ENCODE measurements at regions not wholly inside any gene's neighbourhood (a gene's known extent, or its start where the extent isn't known, plus 50 kb on each side); places are given as distances from the start of the nearest gene placed in this dataset.

GRCh38 chr6:12363651-12364381 lies 73.7 kb downstream of the EDN1 start:
- Histone ChIP-seq H3K9me3 (no peaks in the 10 kb centered on the region), H3K4me1 (no peaks in the 10 kb centered on the region), H3K27me3 (no peaks in the 10 kb centered on the region), H3K4me3 (no peak overlapping the region), H3K36me3 (no peaks in the 10 kb centered on the region), H3K9ac (ENCODE audit: low read depth in 2 of 2, low read length in 2 of 2) (peak overlapping the region in 1 of 2 donors; percentile 49), H3K27ac (peak overlapping the region; percentile 83)
- intact Hi-C loops (cut with DNase I): no loop called here
- TF ChIP-seq CTCF (IDR thresholded peaks at IDR 0.05): no peak
- peak; percentile 77 for DNase-seq

DNA sequence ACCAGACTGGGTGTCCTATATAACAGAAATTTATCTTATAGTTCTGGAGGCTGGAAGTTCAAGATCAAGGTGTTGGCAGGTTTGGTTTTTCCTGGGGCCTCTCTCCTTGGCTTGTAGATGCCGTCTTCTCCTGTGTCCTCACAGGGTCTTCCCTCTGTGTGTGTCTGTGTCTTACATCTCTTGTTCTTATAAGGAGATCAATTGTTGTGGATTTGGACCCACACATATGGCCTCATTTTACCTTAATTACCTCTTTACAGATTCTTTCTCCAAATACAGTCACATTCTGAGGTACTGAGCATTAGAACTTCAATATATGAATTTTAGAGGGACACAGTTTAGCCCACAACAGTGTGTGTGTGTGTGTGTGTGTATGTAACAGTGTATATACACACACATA lies 74.5 kb downstream of the EDN1 start:
- DNase-seq: no peak
- no peak for TF ChIP-seq CTCF (IDR thresholded peaks at IDR 0.05)
- intact Hi-C loops (cut with DNase I): no loop called here
- Histone ChIP-seq H3K4me1 (no peaks in the 10 kb centered on the region), H3K36me3 (no peaks in the 10 kb centered on the region), H3K9ac (ENCODE audit: low read depth in 2 of 2, low read length in 2 of 2) (no peak overlapping the region), H3K9me3 (no peaks in the 10 kb centered on the region), H3K27me3 (no peaks in the 10 kb centered on the region), H3K4me3 (no peak overlapping the region), H3K27ac (peak overlapping the region; percentile 83)

- H3K9ac ChIP-seq (ENCODE audit: low read depth in 2 of 2, low read length in 2 of 2): no peak overlapping the region
- no peaks in the 10 kb centered on the region for H3K4me1 ChIP-seq
- no peaks in the 10 kb centered on the region for H3K9me3 ChIP-seq
- intact Hi-C loops (cut with DNase I): no loop called here
- no peak for DNase-seq
- no peak overlapping the region for H3K4me3 ChIP-seq
- H3K27ac ChIP-seq: peak overlapping the region; percentile 18
- no peaks in the 10 kb centered on the region for H3K27me3 ChIP-seq
- TF ChIP-seq CTCF (IDR thresholded peaks at IDR 0.05): no peak
- H3K36me3 ChIP-seq: no peaks in the 10 kb centered on the region
Observed at GRCh38 chr6:12366731-12367130, 76.6 kb downstream of the EDN1 start.

- peak overlapping the region; percentile 18 for H3K27ac ChIP-seq
- H3K9ac ChIP-seq (ENCODE audit: low read depth in 2 of 2, low read length in 2 of 2): no peak overlapping the region
- no peak overlapping the region for H3K4me3 ChIP-seq
- TF ChIP-seq CTCF (IDR thresholded peaks at IDR 0.05): no peak
- intact Hi-C loops (cut with DNase I): no loop called here
- no peaks in the 10 kb centered on the region for H3K4me1 ChIP-seq
- H3K9me3 ChIP-seq: no peaks in the 10 kb centered on the region
- no peaks in the 10 kb centered on the region for H3K36me3 ChIP-seq
- peak; percentile 65 for DNase-seq
- H3K27me3 ChIP-seq: no peaks in the 10 kb centered on the region
Observed at GRCh38 chr6:12367412-12367811, 77.3 kb downstream of the EDN1 start.

DNA sequence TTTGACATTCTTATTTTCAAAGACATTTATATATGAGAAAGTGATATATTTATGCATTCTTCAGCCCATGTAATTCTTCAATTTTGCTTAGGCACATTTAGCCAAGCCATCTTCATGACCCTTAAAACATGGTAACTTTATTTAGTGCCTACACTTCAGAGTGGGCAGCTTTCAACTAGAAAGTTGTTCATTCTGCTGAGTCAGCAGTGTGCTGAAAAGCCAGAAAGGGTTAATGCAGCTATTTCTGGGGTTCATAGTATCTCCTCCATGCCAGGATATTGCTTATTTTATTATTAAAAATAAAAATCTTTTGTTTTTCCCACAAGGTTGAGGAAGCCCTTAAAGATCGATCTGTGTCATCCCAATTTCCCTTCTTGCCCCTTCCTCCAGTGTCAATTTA lies 79.2 kb downstream of the EDN1 start:
- Histone ChIP-seq H3K9me3 (no peaks in the 10 kb centered on the region), H3K27ac (no peak overlapping the region), H3K27me3 (no peaks in the 10 kb centered on the region), H3K36me3 (no peaks in the 10 kb centered on the region), H3K4me1 (no peaks in the 10 kb centered on the region), H3K4me3 (no peak overlapping the region), H3K9ac (ENCODE audit: low read depth in 2 of 2, low read length in 2 of 2) (no peak overlapping the region)
- DNase-seq: no peak
- intact Hi-C loops (cut with DNase I): no loop called here
- no peak for TF ChIP-seq CTCF (IDR thresholded peaks at IDR 0.05)
